Activated CD8-positive, alpha-beta memory T cell treated with anti-CD3 and anti-CD28 coated beads, Interleukin-2, amount 10 ng/mL, durations not matched to agents 7 days and 5 days (primary cell): ENCODE measurements at regions not wholly inside any gene's neighbourhood (a gene's known extent, or its start where the extent isn't known, plus 50 kb on each side); places are given as distances from the start of the nearest gene placed in this dataset.

Source experiments
- ATAC-seq: fragments of 150-1000 bp; cut with Tn5 transposase; one replicate; pipeline ENCODE4 v1.10.0; 2021; ENCODE audit warnings: moderate library complexity
- CTCF ChIA-PET: fragments of 350-600 bp; sonication (Branson Sonifier 250); formaldehyde crosslinking; loops from one replicate; lab custom pipeline; 2021; ENCODE audit warnings: antibody characterized with exemption; lab: Charles Lee
- DNase-seq: peaks from one replicate; pipeline ENCODE4 v3.0.0-alpha.2; 2020
- H3K27ac Mint-ChIP-seq: one replicate; pipeline ENCODE4 v1.8.0; 2021; ENCODE audit warnings: mild to moderate bottlenecking, mixed read lengths
- H3K27me3 Mint-ChIP-seq: one replicate; pipeline ENCODE4 v1.8.0; 2021; ENCODE audit warnings: mixed read lengths
- H3K36me3 Mint-ChIP-seq: one replicate; pipeline ENCODE4 v1.8.0; 2021; ENCODE audit warnings: mild to moderate bottlenecking, mixed read lengths
- H3K4me1 Mint-ChIP-seq: one replicate; pipeline ENCODE4 v1.8.0; 2021; ENCODE audit warnings: mixed read lengths
- H3K4me3 Mint-ChIP-seq: one replicate; pipeline ENCODE4 v1.8.0; 2021; ENCODE audit warnings: mild to moderate bottlenecking, moderate library complexity, mixed read lengths
- H3K9me3 Mint-ChIP-seq: one replicate; pipeline ENCODE4 v1.8.0; 2022; ENCODE audit warnings: low read depth, mixed read lengths

- no peaks in the 10 kb centered on the region for H3K9me3 Mint-ChIP-seq
- CTCF ChIA-PET = interaction anchor here (1.3 to 1.5 kb wide), 2 partner anchors 732 to 882 kb away, joined by 3 read pairs; no protein-coding TSS in a partner anchor
- peak overlapping the region; percentile 83 for H3K27ac Mint-ChIP-seq
- ATAC-seq (peak; percentile 63), DNase-seq (no peak)
- H3K4me1 Mint-ChIP-seq = peaks cover 13% of the 10 kb centered on the region
- peaks cover 1% of the 10 kb centered on the region for H3K36me3 Mint-ChIP-seq
- H3K27me3 Mint-ChIP-seq = no peaks in the 10 kb centered on the region
- no peak overlapping the region for H3K4me3 Mint-ChIP-seq
Measured at GRCh38 chr6:140101367-140101766, 726.9 kb upstream of the CITED2 start.

DNA sequence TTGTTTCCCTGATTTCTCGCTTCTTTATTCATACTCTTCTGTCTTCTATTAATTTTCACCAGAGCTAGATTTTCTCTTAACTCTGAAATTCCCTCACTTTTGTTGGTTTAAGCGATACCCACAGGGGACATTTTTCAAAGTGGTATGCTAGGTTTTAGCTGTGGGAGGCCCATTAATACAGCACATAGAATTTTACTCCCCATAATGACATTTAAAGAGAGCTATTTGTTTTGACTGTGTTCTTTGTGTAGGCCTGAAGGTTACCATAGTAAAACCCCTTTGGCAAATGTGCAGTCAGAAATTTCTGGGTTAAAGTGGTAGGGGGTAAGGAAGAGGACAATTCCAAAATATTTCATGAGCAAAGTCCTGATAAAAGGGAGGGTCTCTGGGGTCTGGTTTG is 721.1 kb upstream of the CITED2 start:
- DNase-seq (no peak), ATAC-seq (no peak)
- Mint-ChIP-seq H3K27ac (no peak overlapping the region), H3K27me3 (no peaks in the 10 kb centered on the region), H3K9me3 (peaks cover 3% of the 10 kb centered on the region), H3K4me3 (no peak overlapping the region), H3K4me1 (no peaks in the 10 kb centered on the region), H3K36me3 (no peaks in the 10 kb centered on the region)
- CTCF ChIA-PET = interaction anchor here (0.6 kb wide), 1 partner anchor 477 kb away, joined by 3 read pairs; no protein-coding TSS in a partner anchor

DNA sequence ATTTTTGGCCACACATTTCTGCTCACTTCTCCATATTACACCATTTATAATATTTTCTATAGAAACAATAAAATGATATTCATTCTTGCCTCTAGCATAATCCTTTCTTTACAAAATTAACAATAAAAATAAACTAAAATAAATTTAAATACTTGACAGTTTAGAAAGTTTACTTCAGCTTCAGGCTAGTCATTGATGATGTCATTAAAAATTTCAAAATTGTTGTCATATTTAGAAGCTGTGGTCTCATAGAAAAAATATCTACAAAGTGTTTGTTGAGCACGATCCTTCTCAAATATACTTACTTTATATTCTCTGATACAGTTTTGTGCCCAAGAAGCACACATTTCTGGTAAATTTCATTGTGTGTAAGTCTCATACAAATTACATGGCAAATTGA is 717.4 kb upstream of the CITED2 start:
- DNase-seq (no peak), ATAC-seq (no peak)
- Mint-ChIP-seq H3K4me3 (no peak overlapping the region), H3K9me3 (peaks cover 3% of the 10 kb centered on the region), H3K27me3 (no peaks in the 10 kb centered on the region), H3K4me1 (no peaks in the 10 kb centered on the region), H3K27ac (no peak overlapping the region), H3K36me3 (no peaks in the 10 kb centered on the region)
- CTCF ChIA-PET = no interaction called here

GRCh38 chr6:140090871-140091270 is 716.4 kb upstream of the CITED2 start:
- H3K4me1 Mint-ChIP-seq = no peaks in the 10 kb centered on the region
- H3K9me3 Mint-ChIP-seq = peaks cover 3% of the 10 kb centered on the region
- no peak overlapping the region for H3K27ac Mint-ChIP-seq
- H3K27me3 Mint-ChIP-seq = no peaks in the 10 kb centered on the region
- no peak for DNase-seq
- H3K4me3 Mint-ChIP-seq = no peak overlapping the region
- no peak for ATAC-seq
- CTCF ChIA-PET = no interaction called here
- H3K36me3 Mint-ChIP-seq = no peaks in the 10 kb centered on the region

DNA sequence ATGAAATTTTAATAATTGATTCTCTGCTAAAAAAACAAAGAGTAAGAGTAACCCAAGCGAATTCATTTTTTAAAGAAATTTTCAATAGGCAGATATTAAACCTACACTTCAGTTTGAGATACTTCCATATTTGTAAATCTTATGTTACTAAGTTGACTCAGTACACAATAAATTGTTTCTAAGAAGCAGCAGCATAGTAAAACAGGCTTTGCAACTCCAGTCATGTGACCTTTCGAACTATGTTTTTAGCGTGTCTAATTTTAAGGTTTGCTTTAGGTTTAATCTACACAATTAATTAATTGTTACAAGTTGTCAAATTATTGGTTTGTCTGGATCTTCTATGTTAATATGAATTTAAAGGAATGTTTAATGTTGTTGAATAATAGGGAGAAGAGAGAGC is 708.9 kb upstream of the CITED2 start:
- no peak for ATAC-seq
- Mint-ChIP-seq H3K4me1 (no peaks in the 10 kb centered on the region), H3K9me3 (no peaks in the 10 kb centered on the region), H3K36me3 (no peaks in the 10 kb centered on the region), H3K27me3 (no peaks in the 10 kb centered on the region), H3K27ac (no peak overlapping the region), H3K4me3 (no peak overlapping the region)
- CTCF ChIA-PET = no interaction called here
- DNase-seq = no peak

DNA sequence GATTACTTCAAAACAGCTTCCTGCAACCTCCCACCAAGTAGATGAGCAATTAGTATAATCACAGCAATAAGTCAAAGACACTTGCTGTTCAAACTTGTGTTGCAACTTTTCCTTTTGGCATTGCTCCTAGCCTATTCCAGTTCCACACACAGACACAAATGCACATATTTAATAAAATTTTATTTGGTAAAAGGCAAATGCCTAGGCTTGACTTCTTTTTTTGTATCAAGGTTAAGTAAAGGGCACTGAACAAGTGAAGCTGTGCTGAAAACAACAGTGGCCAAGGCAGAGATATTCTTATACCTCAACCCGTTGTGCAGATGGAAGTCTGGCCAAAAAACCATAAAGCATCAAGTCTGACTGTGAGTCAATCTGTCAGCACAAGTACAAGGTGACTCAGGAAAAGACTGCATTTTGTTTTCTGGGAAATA is 708.4 kb upstream of the CITED2 start:
- Mint-ChIP-seq H3K9me3 (no peaks in the 10 kb centered on the region), H3K36me3 (no peaks in the 10 kb centered on the region), H3K4me1 (no peaks in the 10 kb centered on the region), H3K4me3 (no peak overlapping the region), H3K27me3 (no peaks in the 10 kb centered on the region), H3K27ac (no peak overlapping the region)
- ATAC-seq (no peak), DNase-seq (no peak)
- CTCF ChIA-PET = no interaction called here

DNA sequence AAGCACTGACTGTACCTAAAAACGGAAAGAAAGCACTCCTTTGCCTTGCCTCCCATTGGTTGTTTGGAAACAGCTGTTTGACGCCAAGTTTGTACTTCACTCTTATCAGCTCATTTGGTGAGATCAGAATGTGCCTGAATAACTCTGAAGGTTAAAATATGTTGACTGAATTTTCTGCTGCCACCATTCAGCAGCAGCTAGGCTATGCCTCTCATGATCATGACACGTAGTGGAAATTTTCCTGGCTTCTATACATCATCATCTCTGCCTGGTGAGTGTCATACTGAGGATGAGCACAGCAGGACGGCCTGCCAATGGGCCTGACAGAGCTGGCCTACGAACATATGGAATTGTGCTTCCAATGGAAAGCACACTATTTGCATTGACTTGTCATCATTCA is 704.9 kb upstream of the CITED2 start:
- no peaks in the 10 kb centered on the region for H3K4me1 Mint-ChIP-seq
- no peaks in the 10 kb centered on the region for H3K9me3 Mint-ChIP-seq
- H3K4me3 Mint-ChIP-seq = no peak overlapping the region
- CTCF ChIA-PET = no interaction called here
- DNase-seq (no peak), ATAC-seq (no peak)
- H3K27ac Mint-ChIP-seq = no peak overlapping the region
- no peaks in the 10 kb centered on the region for H3K27me3 Mint-ChIP-seq
- H3K36me3 Mint-ChIP-seq = no peaks in the 10 kb centered on the region

DNA sequence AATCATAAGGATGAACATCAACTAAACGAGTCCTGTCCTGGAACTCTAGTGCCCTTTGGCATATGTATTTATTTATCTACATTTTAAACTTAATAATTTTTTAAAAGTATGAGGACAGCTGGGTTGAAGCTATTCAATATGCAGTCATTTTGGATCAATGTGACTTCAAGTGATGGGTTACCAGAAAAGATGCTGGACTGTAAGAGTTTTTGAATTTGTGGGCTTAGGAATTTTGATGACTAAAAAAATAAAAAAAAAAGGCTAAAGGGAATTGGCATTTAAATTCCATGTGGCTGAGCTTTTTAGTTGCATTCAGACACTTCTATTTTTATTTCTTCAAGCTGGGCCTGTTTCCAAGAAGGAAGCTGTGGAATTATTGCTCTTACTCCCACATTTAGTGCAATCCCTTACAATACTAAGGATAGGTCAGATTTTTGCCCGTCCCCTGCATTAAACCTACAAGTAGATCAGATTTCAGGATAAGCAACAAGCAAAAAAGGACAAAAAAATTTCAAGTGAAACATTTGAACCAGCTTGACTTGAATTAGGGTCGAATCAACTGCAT is 704.2 kb upstream of the CITED2 start:
- DNase-seq = no peak
- Mint-ChIP-seq H3K4me3 (no peak overlapping the region), H3K27me3 (no peaks in the 10 kb centered on the region), H3K9me3 (no peaks in the 10 kb centered on the region), H3K4me1 (no peaks in the 10 kb centered on the region), H3K27ac (no peak overlapping the region), H3K36me3 (no peaks in the 10 kb centered on the region)
- no peak for ATAC-seq
- CTCF ChIA-PET = no interaction called here

DNA sequence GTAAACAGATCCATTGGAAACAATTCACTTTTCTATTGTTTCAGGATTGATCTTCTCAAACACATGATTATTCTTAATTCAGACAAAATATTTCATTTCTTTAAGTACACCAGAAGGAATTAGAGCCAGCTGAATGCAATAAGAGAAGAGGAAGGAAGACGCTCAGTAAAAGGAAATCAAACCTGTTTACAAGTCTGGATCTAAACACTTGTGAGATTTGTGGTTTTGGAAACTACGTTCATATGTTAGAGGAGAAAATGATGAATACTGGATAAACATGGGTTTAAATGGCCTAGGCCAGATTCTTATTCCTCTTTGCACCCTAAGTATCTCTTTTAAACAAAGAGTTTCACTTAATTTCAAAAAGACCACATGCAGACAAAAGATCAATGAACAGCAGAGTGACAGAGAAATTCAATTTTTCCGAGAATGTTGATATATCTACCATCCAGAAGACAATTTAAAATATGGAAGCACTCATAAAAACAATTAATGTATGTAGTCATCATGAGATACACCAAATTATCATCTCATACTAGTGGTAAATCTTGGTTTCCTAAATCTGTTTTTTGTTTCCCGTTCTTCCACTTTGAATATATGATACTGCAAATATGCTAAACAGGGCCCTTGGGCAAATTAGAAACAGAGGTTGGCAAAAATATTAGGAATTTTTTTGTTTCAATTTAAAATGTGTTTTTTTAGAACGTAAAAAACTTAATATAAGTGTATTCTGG is 703.5 kb upstream of the CITED2 start:
- no peaks in the 10 kb centered on the region for H3K36me3 Mint-ChIP-seq
- ATAC-seq = no peak
- CTCF ChIA-PET = no interaction called here
- H3K4me3 Mint-ChIP-seq = no peak overlapping the region
- H3K27me3 Mint-ChIP-seq = no peaks in the 10 kb centered on the region
- no peaks in the 10 kb centered on the region for H3K9me3 Mint-ChIP-seq
- no peak for DNase-seq
- H3K27ac Mint-ChIP-seq = no peak overlapping the region
- H3K4me1 Mint-ChIP-seq = no peaks in the 10 kb centered on the region

- Mint-ChIP-seq H3K4me3 (no peak overlapping the region), H3K4me1 (no peaks in the 10 kb centered on the region), H3K36me3 (no peaks in the 10 kb centered on the region), H3K9me3 (no peaks in the 10 kb centered on the region), H3K27me3 (peaks cover 5% of the 10 kb centered on the region), H3K27ac (no peak overlapping the region)
- ATAC-seq (no peak), DNase-seq (no peak)
- CTCF ChIA-PET = no interaction called here
Measured at GRCh38 chr6:140076105-140076504, 701.7 kb upstream of the CITED2 start.

- Mint-ChIP-seq H3K4me1 (no peaks in the 10 kb centered on the region), H3K27ac (no peak overlapping the region), H3K27me3 (peaks cover 10% of the 10 kb centered on the region), H3K36me3 (no peaks in the 10 kb centered on the region), H3K9me3 (no peaks in the 10 kb centered on the region), H3K4me3 (no peak overlapping the region)
- DNase-seq (no peak), ATAC-seq (no peak)
- CTCF ChIA-PET = no interaction called here
Measured at GRCh38 chr6:140073456-140073855, 699.0 kb upstream of the CITED2 start.

GRCh38 chr6:140071601-140072062 is 697.2 kb upstream of the CITED2 start:
- H3K27ac Mint-ChIP-seq = no peak overlapping the region
- no peak for DNase-seq
- no peaks in the 10 kb centered on the region for H3K4me1 Mint-ChIP-seq
- ATAC-seq = no peak
- no peak overlapping the region for H3K4me3 Mint-ChIP-seq
- H3K36me3 Mint-ChIP-seq = no peaks in the 10 kb centered on the region
- CTCF ChIA-PET = no interaction called here
- peaks cover 15% of the 10 kb centered on the region for H3K27me3 Mint-ChIP-seq
- no peaks in the 10 kb centered on the region for H3K9me3 Mint-ChIP-seq

GRCh38 chr6:140070846-140071473 is 696.5 kb upstream of the CITED2 start:
- H3K4me1 Mint-ChIP-seq = no peaks in the 10 kb centered on the region
- DNase-seq (no peak), ATAC-seq (no peak)
- CTCF ChIA-PET = no interaction called here
- no peaks in the 10 kb centered on the region for H3K36me3 Mint-ChIP-seq
- peaks cover 18% of the 10 kb centered on the region for H3K27me3 Mint-ChIP-seq
- no peak overlapping the region for H3K27ac Mint-ChIP-seq
- no peaks in the 10 kb centered on the region for H3K9me3 Mint-ChIP-seq
- H3K4me3 Mint-ChIP-seq = no peak overlapping the region

- CTCF ChIA-PET = no interaction called here
- no peak overlapping the region for H3K27ac Mint-ChIP-seq
- peaks cover 18% of the 10 kb centered on the region for H3K27me3 Mint-ChIP-seq
- H3K9me3 Mint-ChIP-seq = no peaks in the 10 kb centered on the region
- no peaks in the 10 kb centered on the region for H3K36me3 Mint-ChIP-seq
- no peak for ATAC-seq
- no peaks in the 10 kb centered on the region for H3K4me1 Mint-ChIP-seq
- no peak for DNase-seq
- no peak overlapping the region for H3K4me3 Mint-ChIP-seq
Measured at GRCh38 chr6:140069576-140069975, 695.1 kb upstream of the CITED2 start.
